SW 1271 (cell line): ENCODE measurements at regions not wholly inside any gene's neighbourhood (a gene's known extent, or its start where the extent isn't known, plus 50 kb on each side); places are given as distances from the start of the nearest gene placed in this dataset.
"Not testable (repeated sequence)": the region's sequence is repeated elsewhere in the genome, so short reads cannot be mapped to it uniquely, and the experiment has no call there.

Experiments
- DNase-seq, 2 experiments: peaks; one replicate each; lab custom pipeline; 2025; lab: John Stamatoyannopoulos, UW

DNA sequence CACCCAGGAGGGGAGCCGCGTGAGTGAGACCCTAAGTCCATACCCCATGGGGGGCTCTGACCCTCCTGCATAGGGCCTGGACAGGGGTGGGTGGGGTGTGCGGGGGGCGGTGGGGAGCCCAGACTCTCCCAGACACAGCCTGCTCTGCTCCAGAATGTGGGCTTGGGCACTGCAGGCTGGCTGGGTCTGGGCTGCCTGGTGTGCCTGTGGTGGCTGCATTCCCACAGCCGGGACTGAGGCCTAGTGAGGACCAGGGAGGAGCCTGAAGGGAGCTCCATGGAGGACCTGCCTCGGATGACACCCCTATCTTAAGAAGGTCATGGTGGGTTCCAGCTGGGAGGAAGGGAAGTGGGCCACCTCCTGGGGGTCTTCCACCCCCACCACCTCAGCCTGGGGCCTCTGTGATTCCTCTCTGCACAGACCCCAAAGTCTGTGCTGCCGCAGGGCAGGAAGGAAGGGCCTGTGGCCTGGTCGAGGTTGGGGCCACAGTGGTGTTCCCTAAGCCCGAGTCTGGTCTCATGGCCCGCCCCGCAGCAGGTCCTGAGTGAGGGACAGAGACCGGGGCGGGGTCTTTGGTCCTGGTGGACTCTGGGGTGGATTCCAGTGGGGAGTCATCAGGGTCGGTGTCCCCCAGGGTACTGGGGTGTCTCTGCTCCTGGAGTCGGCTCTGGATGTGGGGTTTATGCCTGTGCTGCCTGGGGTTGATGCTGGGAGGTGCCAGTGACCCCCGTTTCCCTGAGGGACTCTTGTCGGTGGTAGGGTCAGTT is 392.3 kb downstream of the TMEM121 start:
- DNase-seq: no peak

GRCh38 chr14:105919458-105920150 is 393.2 kb downstream of the TMEM121 start:
- DNase-seq: no peak

- DNase-seq: not testable (repeated sequence)
Observed at GRCh38 chr14:105920151-105920700, 393.8 kb downstream of the TMEM121 start.

DNA sequence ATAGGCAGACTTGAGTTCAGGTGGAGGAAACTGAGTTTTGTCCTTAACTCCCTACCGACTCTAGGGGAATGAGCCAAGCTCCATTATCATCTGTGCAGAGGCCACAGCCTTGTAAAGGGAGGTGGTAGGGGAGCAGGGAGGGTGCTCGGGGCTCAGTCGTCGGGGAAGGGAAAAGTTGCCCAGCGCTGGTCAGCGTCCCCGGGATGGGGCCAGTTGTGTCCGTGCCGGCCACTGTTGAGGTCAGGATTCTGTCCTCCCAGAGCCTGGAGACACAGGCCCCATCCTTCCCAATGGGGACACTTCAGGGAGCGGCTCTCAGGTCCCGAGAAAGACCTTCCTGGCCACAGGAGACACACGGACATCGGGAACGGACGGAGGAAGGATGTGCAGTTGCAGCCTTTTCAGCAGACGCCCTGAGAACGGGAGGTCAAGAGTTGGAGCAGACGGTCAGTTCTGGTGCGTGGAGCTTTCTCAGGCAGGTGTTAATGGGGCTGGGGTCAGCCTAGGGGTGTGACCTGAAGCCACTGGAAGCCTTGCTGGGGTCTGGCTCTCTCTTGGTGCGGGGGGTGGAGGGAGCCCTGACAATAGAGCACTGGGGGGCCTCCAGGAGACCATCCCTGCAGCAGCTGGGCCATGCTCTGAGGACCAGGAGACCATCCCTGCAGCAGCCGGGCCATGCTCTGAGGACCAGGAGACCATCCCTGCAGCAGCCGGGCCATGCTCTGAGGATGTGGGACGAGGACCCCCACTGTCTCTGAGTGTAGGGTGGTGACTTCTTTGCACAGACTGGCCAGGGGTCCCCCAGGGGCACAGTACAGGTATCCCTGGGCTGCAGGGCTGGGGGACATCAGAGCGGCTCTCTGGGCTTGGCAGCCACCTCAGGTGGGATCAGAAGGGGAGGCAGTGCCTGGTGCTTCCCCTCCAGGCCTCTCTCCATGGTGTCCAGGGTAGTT is 394.7 kb downstream of the TMEM121 start:
- DNase-seq: not testable (repeated sequence)

DNA sequence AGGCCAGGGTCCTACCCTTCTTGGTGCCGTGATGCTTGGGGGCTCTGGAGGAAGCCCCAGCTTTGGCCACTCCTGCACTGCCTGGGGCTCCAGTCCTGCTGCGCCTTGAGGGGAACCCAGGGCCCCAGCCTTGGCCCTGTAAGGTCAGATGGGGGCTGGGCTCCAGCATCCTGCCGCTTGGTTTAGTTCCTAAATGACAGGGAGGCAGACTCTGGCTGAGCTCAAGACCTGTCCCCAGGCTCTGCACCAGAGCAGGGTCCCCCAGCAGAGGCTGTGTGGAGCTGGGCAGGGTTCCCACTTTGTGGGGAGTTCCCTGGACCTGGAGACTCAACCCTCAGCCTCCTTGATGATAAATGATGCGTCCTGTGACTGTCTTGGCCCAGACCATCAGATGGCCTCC is 395.4 kb downstream of the TMEM121 start:
- not testable (repeated sequence) for DNase-seq

- DNase-seq: not testable (repeated sequence)
Observed at GRCh38 chr14:105923520-105924191, 397.3 kb downstream of the TMEM121 start.

DNA sequence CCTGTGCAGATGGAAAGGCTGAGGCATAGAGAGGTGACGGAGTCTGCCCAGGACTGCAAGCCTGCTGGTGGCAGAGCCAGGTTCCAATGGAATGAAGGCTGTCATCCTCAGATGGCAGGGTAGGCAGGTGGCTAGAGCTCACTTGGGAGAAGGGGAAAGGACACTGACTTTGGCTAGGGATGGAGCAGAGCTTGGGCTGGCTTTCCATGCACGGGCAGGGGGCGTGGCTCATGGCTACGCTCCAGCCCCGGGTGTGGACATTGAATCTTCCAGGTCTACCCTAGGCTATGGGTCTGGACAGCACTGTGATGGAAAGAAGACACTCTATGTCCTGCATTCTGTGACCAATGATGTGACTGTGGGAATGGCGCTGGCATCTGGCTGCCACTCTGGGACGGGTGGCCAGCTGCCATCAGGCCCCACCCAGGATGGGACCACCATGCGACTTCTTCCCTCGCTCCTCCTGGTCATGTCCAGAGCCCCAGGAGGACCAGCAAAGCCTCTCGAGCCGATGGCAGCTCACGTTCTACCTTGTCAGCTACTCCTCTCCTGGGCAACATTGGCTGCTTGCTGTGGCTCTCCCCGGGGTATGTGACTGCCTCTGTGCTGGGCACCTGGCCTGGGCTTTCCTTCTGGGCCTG is 398.7 kb downstream of the TMEM121 start:
- no peak for DNase-seq

DNA sequence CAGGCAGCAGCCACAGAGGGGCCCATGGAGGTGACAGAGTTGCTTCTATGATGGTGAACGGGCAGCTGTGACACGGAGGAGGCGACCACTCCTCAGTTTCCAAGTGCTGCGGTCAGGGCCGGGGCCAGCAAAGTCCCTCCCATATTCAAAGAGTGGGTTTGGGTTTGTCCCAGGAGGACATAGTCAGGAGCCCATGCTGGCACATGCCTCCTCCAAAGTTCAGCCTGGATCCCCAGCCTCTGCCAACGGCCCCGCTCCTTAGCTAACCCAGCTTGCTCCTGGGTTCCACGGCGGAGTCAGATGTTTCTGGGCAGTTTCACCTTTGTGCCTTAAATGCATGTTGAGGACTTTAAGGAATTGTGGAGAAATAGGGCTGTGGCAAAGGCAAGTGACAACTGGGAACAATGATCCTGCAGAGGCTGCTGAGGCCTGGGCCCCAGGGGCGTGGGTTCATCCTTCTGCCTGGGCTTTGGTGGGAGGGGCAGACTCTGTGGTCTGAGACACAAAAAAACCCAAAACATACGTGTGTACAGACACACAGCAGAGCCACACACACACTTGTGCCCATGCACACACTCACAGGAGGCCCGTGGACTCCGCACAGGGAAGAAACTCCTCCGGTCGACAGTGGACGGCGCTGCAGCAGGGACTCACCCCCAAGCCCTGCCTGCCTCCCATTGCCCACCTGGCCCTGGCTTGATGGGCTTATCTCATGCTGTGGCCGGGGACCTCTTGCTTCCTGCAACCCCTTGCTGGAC is 399.4 kb downstream of the TMEM121 start:
- no peak for DNase-seq

- DNase-seq: no peak
Observed at GRCh38 chr14:105926373-105927095, 400.2 kb downstream of the TMEM121 start.

GRCh38 chr14:105927096-105928060 is 401.0 kb downstream of the TMEM121 start:
- no peak for DNase-seq

DNA sequence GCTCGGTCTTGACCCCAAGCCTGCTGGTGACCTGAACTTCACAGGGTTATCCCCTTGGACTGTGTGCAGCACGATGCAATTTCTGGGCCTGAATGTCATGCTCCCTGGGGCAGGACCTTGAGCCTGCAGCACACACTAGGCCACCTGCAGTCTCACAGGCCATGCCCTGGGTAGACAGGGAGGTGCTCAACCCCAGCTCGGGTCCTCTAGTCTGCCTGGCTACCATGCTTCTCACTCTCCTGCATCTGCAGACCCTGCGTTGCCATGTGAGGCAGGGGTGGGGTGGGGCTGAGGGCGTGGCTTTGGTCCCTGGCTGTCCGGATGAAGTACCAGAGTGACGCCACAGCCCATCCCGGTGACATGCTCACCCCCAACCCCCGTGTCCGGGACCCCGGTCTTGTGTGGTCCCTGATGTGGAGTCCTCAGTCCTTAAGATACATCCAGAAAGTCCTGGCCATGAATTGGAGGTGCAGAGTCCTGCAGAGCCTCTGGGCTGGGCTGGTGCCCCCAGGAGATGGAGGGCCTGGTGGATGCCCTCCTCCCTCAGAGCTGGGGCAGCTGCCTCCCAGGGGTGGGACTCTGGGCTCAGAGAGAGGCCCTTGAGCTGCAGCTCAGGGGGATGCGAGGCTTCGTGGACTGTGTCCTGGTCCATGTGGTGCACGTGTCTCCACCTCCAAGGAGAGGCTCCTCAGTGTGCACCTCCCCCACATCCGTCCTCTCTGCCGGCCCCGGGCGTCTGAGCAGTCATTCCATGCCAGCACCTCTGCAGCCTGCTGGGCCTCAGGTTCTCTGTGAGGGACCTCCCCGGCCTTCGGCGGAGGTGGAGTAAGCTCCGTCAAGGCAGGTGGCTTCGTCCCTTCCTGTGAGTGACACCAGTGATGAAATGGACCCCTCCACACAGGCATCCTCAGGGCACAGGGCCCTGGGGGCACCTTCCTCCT is 402.1 kb downstream of the TMEM121 start:
- not testable (repeated sequence) for DNase-seq

DNA sequence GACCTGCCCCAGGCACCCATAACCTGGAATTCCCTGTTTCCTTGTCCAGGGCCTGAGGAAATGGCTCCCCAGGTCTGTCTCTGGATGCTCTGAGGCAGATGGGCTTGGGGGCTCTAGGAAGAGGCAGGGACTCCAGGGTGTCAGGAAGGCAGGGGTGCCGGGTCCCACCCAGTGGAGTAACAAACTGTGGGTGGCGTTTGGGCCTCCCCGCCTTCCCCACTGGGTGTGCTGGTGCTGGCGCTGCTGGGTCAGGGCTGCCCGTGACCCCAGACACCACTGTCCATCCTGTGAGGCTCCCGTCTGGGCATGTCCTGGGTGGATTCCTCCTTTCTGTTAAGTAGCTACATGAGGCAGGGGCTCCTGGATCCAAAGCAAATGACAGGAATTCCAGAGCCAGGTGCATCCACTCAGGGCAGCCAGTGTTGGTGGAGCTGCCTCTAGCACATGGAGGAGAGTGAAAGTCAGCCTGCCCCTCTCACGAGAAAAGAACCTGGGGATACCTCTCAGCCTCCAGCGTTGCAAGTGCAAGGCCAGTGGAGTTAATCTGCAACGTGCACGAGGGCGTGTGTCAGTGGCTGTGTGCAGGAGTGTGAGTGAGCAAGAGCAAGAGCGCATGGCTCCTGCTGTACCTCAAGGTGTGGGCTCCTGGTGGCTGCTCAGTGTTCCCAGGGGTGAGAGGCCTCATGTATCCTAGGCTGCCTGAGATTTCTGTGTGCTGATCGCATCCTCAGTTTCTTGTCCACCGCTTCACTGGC is 403.1 kb downstream of the TMEM121 start:
- no peak for DNase-seq

DNA sequence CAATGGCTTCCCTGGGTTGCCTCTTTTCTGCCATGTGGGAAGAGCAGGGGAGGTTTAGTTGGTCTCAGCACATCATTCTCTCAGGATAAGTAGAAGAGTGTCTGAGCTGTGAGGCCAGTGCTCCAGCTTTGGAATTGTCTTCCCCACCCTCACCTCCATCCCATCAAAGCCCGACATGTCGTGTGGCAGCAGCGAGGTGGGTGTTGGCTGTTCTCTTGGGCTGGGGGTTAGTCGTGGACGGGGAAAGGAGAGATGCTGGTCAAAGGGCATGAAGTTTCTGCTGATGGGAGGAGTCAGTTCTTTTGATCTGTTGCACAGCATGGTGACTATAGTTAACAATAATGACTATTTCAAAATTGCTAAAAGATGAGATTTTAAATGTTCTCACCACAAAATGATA is 404.2 kb downstream of the TMEM121 start:
- DNase-seq: no peak

- DNase-seq: no peak
Observed at GRCh38 chr14:105931808-105932483, 405.6 kb downstream of the TMEM121 start.

DNA sequence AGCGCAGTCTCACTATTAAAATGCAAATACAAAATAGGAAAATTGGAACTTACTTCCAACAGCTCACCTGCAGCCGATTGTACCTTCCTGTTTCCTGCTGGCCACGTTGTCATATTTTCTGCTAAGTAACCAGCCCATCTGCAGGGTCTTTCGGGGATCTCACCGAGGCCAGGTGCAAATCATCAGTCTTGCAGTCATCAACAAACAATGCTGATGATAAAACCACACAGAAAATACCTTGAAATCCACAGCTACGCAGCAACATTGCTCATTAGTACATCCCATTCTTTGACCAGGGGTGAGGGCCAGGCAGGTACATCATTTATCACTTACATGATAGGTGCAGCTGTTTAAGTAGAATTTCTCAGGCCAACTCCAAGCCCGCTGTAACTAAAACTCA is 406.9 kb downstream of the TMEM121 start:
- no peak for DNase-seq

GRCh38 chr14:105935384-105935783 is 409.0 kb downstream of the TMEM121 start:
- no peak for DNase-seq
